ENCODE measurements at regions not wholly inside any gene's neighbourhood (a gene's known extent, or its start where the extent isn't known, plus 50 kb on each side); places are given as distances from the start of the nearest gene placed in this dataset.

DNA sequence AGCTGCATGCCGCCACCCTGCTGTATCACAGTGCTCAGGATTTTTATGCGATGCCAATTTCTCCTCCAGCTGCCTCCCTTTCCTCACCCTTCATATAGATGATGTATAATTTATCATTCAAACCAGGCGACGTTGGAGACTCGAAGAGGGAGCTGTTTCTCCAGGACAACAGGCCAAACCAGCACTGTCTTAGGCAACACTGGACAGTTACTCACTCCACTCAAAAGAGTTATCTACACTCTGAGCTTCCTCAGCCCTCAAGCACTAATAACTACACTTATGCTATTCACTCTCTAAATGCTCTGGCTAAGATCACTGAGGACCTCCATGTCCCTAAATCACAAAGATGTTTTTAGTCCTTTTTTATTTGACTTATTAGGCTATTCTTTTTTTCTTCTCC lies 87.3 kb upstream of the RFC3 start:
- no peak overlapping the region for H3K9ac ChIP-seq (ENCODE audit: low read length)
- H3K27ac ChIP-seq (ENCODE audit: low read length): no peak overlapping the region

DNA sequence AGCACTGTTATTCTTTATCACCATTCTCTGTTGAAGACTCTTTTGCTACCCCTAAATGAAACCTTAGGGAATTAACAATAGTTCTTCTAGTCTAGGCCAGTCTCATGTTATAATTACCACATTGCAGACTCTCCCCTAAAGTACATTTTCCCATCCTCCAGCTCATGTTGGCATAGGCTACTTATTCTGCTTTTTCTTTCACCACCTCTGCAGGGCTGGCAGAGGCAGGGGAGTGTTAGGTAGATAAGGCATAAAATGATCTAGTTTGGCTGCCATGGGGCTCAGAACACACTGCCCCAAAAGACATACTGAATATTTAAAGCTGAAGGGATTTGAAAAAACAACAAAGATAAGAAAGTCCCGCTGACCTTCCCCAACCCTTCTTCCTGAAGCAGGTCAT lies 82.7 kb upstream of the RFC3 start:
- Histone ChIP-seq H3K9ac (ENCODE audit: low read length) (no peak overlapping the region), H3F3A (ENCODE audit: insufficient read depth, low read length) (no peaks in the 10 kb centered on the region), H2AFZ (ENCODE audit: low read length) (no peak overlapping the region), H3K4me2 (ENCODE audit: low read depth, low read length) (no peak overlapping the region), H3K27me3 (replicated peaks; ENCODE audit: insufficient read depth, low read length) (no peaks in the 10 kb centered on the region), H3K27ac (ENCODE audit: low read length) (no peak overlapping the region), H3K79me2 (ENCODE audit: low read length) (no peaks in the 10 kb centered on the region), H3K4me3 (ENCODE audit: low read length) (no peak overlapping the region), H3K4me1 (ENCODE audit: low read length) (no peaks in the 10 kb centered on the region), H3K9me3 (replicated peaks; ENCODE audit: insufficient read depth, low read length) (no peaks in the 10 kb centered on the region), H3K9me2 (replicated peaks; ENCODE audit: insufficient read depth, low read length) (no peaks in the 10 kb centered on the region), H3K36me3 (replicated peaks; ENCODE audit: insufficient read depth, low read length) (no peaks in the 10 kb centered on the region), H4K20me1 (ENCODE audit: insufficient read depth, low read length) (no peaks in the 10 kb centered on the region)
- DNase-seq: no peak
- TF ChIP-seq CTCF (IDR thresholded peaks at IDR 0.05; ENCODE audit: low read length) (no peak), EZH2 (optimal IDR thresholded peaks at IDR 0.05; ENCODE audit: low read depth, low read length) (no peak), EZH2phosphoT487 (IDR thresholded peaks at IDR 0.05; ENCODE audit: low read length) (no peak)

More for the DNA sequence above, 87.3 kb upstream of the RFC3 start:
- H3F3A ChIP-seq (ENCODE audit: insufficient read depth, low read length): peaks cover 12% of the 10 kb centered on the region
- H3K4me1 ChIP-seq (ENCODE audit: low read length): peaks cover 20% of the 10 kb centered on the region
- H3K4me3 ChIP-seq (ENCODE audit: low read length): no peak overlapping the region
- no peaks in the 10 kb centered on the region for H3K79me2 ChIP-seq (ENCODE audit: low read length)
- H3K9me3 ChIP-seq (replicated peaks; ENCODE audit: insufficient read depth, low read length): no peaks in the 10 kb centered on the region
- H3K27me3 ChIP-seq (replicated peaks; ENCODE audit: insufficient read depth, low read length): no peaks in the 10 kb centered on the region
- DNase-seq: no peak
- no peak overlapping the region for H2AFZ ChIP-seq (ENCODE audit: low read length)
- TF ChIP-seq EZH2 (optimal IDR thresholded peaks at IDR 0.05; ENCODE audit: low read depth, low read length) (no peak), CTCF (IDR thresholded peaks at IDR 0.05; ENCODE audit: low read length) (no peak), EZH2phosphoT487 (IDR thresholded peaks at IDR 0.05; ENCODE audit: low read length) (no peak)
- H3K9me2 ChIP-seq (replicated peaks; ENCODE audit: insufficient read depth, low read length): no peaks in the 10 kb centered on the region
- H3K36me3 ChIP-seq (replicated peaks; ENCODE audit: insufficient read depth, low read length): no peaks in the 10 kb centered on the region
- H4K20me1 ChIP-seq (ENCODE audit: insufficient read depth, low read length): no peaks in the 10 kb centered on the region
- no peak overlapping the region for H3K4me2 ChIP-seq (ENCODE audit: low read depth, low read length)

GRCh38 chr13:33739254-33739653 lies 78.7 kb upstream of the RFC3 start:
- Histone ChIP-seq H3K4me1 (ENCODE audit: low read length) (no peaks in the 10 kb centered on the region), H3K9ac (ENCODE audit: low read length) (no peak overlapping the region), H4K20me1 (ENCODE audit: insufficient read depth, low read length) (no peaks in the 10 kb centered on the region), H3K36me3 (replicated peaks; ENCODE audit: insufficient read depth, low read length) (no peaks in the 10 kb centered on the region), H2AFZ (ENCODE audit: low read length) (no peak overlapping the region), H3K9me2 (replicated peaks; ENCODE audit: insufficient read depth, low read length) (no peaks in the 10 kb centered on the region), H3K27ac (ENCODE audit: low read length) (no peak overlapping the region), H3K27me3 (replicated peaks; ENCODE audit: insufficient read depth, low read length) (no peaks in the 10 kb centered on the region), H3K4me3 (ENCODE audit: low read length) (no peak overlapping the region), H3F3A (ENCODE audit: insufficient read depth, low read length) (no peaks in the 10 kb centered on the region), H3K9me3 (replicated peaks; ENCODE audit: insufficient read depth, low read length) (no peaks in the 10 kb centered on the region), H3K79me2 (ENCODE audit: low read length) (no peaks in the 10 kb centered on the region), H3K4me2 (ENCODE audit: low read depth, low read length) (no peak overlapping the region)
- no peak for TF ChIP-seq CTCF (IDR thresholded peaks at IDR 0.05; ENCODE audit: low read length)
- no peak for TF ChIP-seq EZH2phosphoT487 (IDR thresholded peaks at IDR 0.05; ENCODE audit: low read length)
- no peak for TF ChIP-seq EZH2 (optimal IDR thresholded peaks at IDR 0.05; ENCODE audit: low read depth, low read length)
- DNase-seq: no peak
